ENCODE measurements at regions not wholly inside any gene's neighbourhood (a gene's known extent, or its start where the extent isn't known, plus 50 kb on each side); places are given as distances from the start of the nearest gene placed in this dataset.

DNA sequence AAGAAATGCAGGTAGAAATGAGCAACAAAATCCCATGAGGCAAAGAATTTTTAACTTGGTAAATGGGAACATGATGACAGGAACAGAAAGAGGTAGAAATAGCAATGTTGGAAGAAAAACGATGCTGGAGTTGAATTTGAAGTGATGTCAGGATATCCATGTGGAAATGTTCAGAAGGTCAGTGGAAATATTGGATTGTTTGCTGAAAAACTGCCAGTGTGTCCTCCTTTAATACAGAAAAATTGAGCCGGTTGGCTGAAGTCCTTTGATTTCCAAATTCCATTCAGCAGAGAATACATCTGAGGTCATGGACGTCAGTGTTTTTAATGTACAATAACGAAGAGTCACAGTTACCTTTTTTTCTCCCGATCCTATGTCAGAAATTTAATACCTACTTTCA is 110.0 kb upstream of the DMAC1 start:
- Histone ChIP-seq H3K4me3 (ENCODE audit: low read depth, low read length) (no peak overlapping the region), H3K9me3 (ENCODE audit: severe bottlenecking) (no peaks in the 10 kb centered on the region), H3K36me3 (no peaks in the 10 kb centered on the region), H3K27ac (no peak overlapping the region), H3K27me3 (ENCODE audit: insufficient read depth, low read depth, severe bottlenecking) (no peaks in the 10 kb centered on the region)
- DNase-seq = no peak
- TF ChIP-seq, protein P1, sequence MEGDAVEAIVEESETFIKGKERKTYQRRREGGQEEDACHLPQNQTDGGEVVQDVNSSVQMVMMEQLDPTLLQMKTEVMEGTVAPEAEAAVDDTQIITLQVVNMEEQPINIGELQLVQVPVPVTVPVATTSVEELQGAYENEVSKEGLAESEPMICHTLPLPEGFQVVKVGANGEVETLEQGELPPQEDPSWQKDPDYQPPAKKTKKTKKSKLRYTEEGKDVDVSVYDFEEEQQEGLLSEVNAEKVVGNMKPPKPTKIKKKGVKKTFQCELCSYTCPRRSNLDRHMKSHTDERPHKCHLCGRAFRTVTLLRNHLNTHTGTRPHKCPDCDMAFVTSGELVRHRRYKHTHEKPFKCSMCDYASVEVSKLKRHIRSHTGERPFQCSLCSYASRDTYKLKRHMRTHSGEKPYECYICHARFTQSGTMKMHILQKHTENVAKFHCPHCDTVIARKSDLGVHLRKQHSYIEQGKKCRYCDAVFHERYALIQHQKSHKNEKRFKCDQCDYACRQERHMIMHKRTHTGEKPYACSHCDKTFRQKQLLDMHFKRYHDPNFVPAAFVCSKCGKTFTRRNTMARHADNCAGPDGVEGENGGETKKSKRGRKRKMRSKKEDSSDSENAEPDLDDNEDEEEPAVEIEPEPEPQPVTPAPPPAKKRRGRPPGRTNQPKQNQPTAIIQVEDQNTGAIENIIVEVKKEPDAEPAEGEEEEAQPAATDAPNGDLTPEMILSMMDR (IDR thresholded peaks at IDR 0.05; ENCODE audit: low read depth, low read length) = no peak

DNA sequence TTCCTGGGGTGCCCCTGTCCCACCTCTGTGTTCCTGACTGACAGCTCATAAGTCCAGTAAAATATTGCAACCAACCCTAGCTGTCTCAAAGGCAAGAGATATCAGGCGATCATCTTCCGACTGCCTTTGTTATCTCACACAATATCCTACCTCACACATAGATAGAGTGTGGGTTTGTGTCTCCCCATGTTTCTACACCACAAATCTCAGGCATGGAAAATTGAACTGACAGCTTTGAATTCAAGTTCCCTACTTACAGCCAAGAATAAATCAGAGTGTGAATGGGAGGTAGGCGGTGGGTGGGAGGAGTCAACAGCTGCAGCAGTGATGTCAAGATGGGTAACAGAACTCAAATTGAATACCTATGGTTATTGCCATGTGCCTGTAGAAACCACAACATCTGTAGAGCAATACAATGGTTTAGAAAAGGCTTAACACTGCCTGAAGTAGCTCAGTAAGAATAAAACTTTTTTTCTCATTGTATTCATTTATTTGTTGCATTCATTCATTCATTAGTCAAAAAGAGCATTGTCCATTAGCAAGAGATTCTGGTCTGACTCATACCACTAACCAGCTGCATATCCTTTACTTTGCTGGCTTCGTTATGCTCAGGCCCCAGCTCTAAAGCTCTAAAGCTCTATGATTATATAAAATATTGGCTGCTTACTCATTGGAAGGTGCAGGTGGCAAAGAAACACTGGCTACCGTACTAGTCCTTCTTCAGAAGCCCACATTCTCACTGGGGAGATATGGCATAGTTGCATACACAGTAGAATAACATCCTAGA is 108.2 kb upstream of the DMAC1 start:
- no peaks in the 10 kb centered on the region for H3K9me3 ChIP-seq (ENCODE audit: severe bottlenecking)
- no peak for DNase-seq
- H3K36me3 ChIP-seq = no peaks in the 10 kb centered on the region
- TF ChIP-seq, protein P1 (IDR thresholded peaks at IDR 0.05; ENCODE audit: low read depth, low read length) = no peak
- no peak overlapping the region for H3K4me3 ChIP-seq (ENCODE audit: low read depth, low read length)
- H3K27ac ChIP-seq = no peak overlapping the region
- no peaks in the 10 kb centered on the region for H3K27me3 ChIP-seq (ENCODE audit: insufficient read depth, low read depth, severe bottlenecking)

- no peak overlapping the region for H3K27ac ChIP-seq
- no peaks in the 10 kb centered on the region for H3K9me3 ChIP-seq (ENCODE audit: severe bottlenecking)
- H3K36me3 ChIP-seq = no peaks in the 10 kb centered on the region
- no peak overlapping the region for H3K4me3 ChIP-seq (ENCODE audit: low read depth, low read length)
- no peak for DNase-seq
- TF ChIP-seq, protein P1 (IDR thresholded peaks at IDR 0.05; ENCODE audit: low read depth, low read length) = no peak
- H3K27me3 ChIP-seq (ENCODE audit: insufficient read depth, low read depth, severe bottlenecking) = no peaks in the 10 kb centered on the region
These were observed 107.4 kb upstream of the DMAC1 start for GRCh38 chr9:7906783-7907550.

DNA sequence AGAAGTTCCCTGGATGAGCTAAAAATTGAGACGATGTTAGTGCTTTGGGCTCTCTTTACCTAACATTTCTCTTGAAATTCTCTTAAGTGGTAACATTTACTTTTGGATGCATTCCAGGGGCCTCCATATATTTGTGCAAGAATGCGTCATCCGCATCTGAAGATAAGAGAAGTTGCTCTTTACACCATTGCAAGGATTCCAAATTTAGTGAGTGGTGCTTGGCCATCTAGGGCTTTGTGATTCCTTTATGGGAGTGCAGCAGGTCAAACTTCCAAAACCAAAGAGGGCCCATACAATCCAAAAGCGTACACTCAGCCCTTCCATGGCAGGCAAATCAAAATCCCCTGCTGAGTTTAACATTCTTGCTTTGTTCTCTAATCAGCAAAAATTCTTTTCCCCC is 102.0 kb upstream of the DMAC1 start:
- Histone ChIP-seq H3K27ac (no peak overlapping the region), H3K36me3 (no peaks in the 10 kb centered on the region), H3K4me3 (ENCODE audit: low read depth, low read length) (no peak overlapping the region), H3K9me3 (ENCODE audit: severe bottlenecking) (no peaks in the 10 kb centered on the region), H3K27me3 (ENCODE audit: insufficient read depth, low read depth, severe bottlenecking) (no peaks in the 10 kb centered on the region)
- DNase-seq = no peak
- TF ChIP-seq, protein P1 (IDR thresholded peaks at IDR 0.05; ENCODE audit: low read depth, low read length) = no peak

DNA sequence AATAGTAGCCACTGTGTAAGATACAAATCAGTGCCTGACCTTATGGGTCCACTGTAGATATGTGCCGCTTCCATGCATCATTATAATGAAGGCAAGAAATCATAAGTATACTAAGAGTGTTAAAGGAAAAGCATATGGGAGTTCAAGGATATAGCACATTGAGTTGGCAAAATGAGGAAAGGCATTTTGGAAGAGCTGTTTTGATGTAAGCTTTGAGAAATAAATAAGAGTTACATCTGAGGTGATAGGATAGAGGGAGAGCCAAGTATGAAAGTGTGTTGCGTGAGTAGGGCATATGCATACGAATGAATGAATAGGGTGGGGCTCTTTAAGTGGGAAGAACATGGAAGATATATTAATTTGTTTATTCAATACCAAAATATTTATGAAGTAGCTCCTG is 101.0 kb upstream of the DMAC1 start:
- Histone ChIP-seq H3K4me3 (ENCODE audit: low read depth, low read length) (no peak overlapping the region), H3K36me3 (no peaks in the 10 kb centered on the region), H3K9me3 (ENCODE audit: severe bottlenecking) (no peaks in the 10 kb centered on the region), H3K27me3 (ENCODE audit: insufficient read depth, low read depth, severe bottlenecking) (no peaks in the 10 kb centered on the region), H3K27ac (no peak overlapping the region)
- no peak for DNase-seq
- TF ChIP-seq, protein P1 (IDR thresholded peaks at IDR 0.05; ENCODE audit: low read depth, low read length) = no peak
